ENCODE measurements at regions not wholly inside any gene's neighbourhood (a gene's known extent, or its start where the extent isn't known, plus 50 kb on each side); places are given as distances from the start of the nearest gene placed in this dataset.

DNA sequence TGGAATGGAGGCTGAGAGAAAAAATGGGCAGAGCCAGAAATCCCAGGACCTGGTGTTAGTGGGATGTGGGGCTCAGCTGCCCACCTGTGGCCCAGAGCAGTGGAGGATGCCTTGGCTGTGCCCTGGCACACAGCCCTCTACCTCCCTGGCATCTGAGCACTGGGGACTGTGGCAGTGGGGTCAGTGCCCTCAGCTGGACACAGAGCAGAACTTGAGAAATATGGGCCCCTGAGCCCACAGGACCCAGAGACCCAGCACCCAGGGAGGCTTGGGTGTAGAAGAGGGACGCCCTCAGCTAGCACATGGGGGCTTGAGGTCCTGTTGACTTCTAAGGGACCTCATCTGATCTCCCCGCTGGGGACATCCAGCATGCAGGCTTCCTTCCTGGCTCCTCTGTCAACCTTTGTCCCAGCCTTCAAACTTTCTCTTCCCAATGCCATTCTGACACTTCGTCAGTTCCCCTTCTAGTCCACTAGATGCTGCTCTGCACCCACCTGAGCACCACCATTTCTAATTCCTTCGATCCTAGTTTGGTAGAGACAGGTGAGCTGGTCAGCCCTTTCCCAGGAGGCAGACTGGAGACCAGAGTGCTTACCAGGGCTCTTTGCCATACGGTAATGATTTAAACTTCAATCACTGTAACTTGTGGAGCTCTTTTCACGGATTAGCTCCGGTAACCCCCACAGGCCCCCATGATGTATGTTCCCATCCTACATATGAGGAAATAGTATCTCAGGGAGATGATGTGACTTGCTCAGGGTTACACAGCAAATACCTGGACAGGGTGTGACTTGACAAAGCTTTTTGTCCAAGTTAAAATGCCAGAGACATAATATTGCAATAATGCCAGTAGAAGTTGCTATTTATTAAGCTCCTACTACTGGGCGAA is 143.7 kb downstream of the ASCL4 start:
- H3K9me3 Mint-ChIP-seq, result no peaks in the 10 kb centered on the region
- ATAC-seq (peak; percentile 35), DNase-seq (ENCODE audit: low spot score in 2 of 2) (no peak)
- no peaks in the 10 kb centered on the region for H3K36me3 Mint-ChIP-seq
- no peak overlapping the region for H3K4me3 Mint-ChIP-seq
- H3K27ac Mint-ChIP-seq, result no peak overlapping the region
- H3K4me1 Mint-ChIP-seq, result no peaks in the 10 kb centered on the region

DNA sequence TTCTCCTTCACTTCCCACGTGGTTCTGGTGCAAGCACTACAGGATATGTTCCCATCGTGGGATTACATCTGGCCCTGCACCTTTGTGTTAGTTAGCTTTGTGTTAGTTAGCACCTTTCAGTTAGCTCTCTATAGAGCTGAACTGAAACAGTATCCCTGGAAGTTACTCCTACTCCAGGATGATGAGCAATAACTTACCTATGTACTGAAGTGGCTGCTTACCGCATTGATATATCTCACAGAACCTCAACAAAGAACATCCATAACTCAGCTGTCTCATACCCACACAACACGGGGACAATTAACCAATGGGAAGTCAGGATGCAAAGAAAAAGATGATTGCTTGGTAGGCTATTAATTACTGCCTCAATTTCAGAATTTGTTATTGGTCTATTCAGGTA is 146.6 kb downstream of the ASCL4 start:
- H3K9me3 Mint-ChIP-seq, result no peaks in the 10 kb centered on the region
- ATAC-seq (no peak), DNase-seq (ENCODE audit: low spot score in 2 of 2) (no peak)
- H3K4me3 Mint-ChIP-seq, result no peak overlapping the region
- H3K4me1 Mint-ChIP-seq, result no peaks in the 10 kb centered on the region
- no peak overlapping the region for H3K27ac Mint-ChIP-seq
- H3K36me3 Mint-ChIP-seq, result no peaks in the 10 kb centered on the region

DNA sequence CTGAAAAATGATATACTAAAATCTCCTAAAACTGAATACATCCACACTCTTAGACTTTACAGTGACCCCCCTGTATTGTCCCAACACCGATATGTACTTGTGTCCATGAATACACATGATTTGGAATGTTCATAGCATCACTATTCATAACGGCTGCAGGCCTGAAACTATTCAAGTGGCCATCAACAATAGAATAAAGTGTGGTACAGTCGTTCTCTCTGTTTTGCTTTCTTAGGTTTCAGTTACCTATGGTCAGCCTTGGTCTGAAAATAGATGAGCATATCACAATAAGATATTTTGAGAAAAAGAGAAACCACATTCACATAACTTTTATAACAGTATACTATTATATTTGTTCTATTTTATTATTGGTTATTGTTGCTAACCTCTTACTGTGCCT is 150.6 kb downstream of the ASCL4 start:
- H3K4me3 Mint-ChIP-seq, result no peak overlapping the region
- no peak overlapping the region for H3K27ac Mint-ChIP-seq
- H3K9me3 Mint-ChIP-seq, result no peaks in the 10 kb centered on the region
- H3K4me1 Mint-ChIP-seq, result no peaks in the 10 kb centered on the region
- no peak for DNase-seq (ENCODE audit: low spot score in 2 of 2)
- no peaks in the 10 kb centered on the region for H3K36me3 Mint-ChIP-seq
- no peak for ATAC-seq

DNA sequence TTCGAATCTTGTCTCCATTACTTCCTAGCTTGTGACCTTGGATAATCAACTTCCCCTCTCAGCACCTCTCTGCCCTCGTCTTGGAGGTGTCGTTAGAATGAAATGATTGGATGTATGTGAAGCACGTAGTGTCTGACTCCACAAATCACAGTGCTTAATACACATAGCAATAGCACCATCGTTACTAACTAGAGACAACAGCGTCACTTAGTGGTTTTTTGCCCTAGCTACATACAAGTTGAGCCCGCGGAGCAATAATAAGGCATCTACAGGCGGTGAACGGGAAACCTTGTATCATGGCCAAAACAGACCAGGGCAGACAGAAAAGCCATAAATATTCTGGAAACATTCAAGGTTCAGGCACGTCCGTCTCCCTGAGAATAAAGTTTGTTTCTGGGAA is 154.9 kb downstream of the ASCL4 start:
- ATAC-seq (peak; percentile 37), DNase-seq (ENCODE audit: low spot score in 2 of 2) (no peak)
- H3K36me3 Mint-ChIP-seq, result no peaks in the 10 kb centered on the region
- no peaks in the 10 kb centered on the region for H3K4me1 Mint-ChIP-seq
- H3K4me3 Mint-ChIP-seq, result no peak overlapping the region
- peak overlapping the region; percentile 29 for H3K27ac Mint-ChIP-seq
- no peaks in the 10 kb centered on the region for H3K9me3 Mint-ChIP-seq

DNA sequence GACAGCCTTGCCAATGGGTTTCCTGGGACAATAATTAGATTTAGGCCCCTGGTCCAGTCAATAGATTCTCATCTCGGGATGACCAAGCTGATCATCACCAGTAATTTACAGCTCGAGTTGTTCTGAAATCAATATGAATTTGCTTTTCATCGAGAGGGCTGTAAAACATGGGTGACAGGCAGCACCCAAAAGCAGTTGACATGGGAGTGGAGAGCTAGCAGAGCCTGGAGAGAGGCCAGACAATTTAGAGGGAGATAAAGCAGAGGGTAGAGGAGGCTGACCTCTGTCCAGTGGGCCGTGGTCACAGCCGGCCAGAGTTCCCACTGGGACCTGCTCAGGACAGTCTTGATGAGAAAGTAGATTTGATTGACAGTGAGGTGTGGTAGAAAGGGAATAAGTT is 157.3 kb downstream of the ASCL4 start:
- no peaks in the 10 kb centered on the region for H3K4me1 Mint-ChIP-seq
- DNase-seq (ENCODE audit: low spot score in 2 of 2), result no peak
- H3K4me3 Mint-ChIP-seq, result no peak overlapping the region
- H3K9me3 Mint-ChIP-seq, result no peaks in the 10 kb centered on the region
- H3K36me3 Mint-ChIP-seq, result no peaks in the 10 kb centered on the region
- no peak overlapping the region for H3K27ac Mint-ChIP-seq
- ATAC-seq, result no peak

DNA sequence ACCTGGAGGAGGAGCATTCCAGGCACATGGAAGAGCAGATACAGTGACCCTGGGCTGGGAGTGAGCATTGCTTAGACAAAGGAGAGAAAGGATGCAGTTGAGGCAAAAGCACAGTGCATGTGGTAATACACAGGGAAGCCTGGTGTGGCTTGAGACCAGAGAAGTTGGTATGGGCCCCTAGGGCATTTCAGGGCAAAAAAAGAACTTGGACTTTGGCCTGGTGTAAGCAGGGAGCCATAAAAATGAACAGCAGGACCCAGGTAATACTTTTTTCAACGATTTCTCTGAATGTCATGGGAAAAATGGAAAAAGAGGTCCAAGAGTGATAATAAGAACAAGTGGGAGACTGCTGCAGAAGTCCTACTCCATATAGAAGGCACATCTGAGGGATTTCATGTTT is 163.9 kb downstream of the ASCL4 start:
- Mint-ChIP-seq H3K27ac (no peak overlapping the region), H3K4me1 (no peaks in the 10 kb centered on the region), H3K4me3 (no peak overlapping the region), H3K9me3 (peaks cover 11% of the 10 kb centered on the region), H3K36me3 (no peaks in the 10 kb centered on the region)
- no peak for DNase-seq (ENCODE audit: low spot score in 2 of 2)
- no peak for ATAC-seq

DNA sequence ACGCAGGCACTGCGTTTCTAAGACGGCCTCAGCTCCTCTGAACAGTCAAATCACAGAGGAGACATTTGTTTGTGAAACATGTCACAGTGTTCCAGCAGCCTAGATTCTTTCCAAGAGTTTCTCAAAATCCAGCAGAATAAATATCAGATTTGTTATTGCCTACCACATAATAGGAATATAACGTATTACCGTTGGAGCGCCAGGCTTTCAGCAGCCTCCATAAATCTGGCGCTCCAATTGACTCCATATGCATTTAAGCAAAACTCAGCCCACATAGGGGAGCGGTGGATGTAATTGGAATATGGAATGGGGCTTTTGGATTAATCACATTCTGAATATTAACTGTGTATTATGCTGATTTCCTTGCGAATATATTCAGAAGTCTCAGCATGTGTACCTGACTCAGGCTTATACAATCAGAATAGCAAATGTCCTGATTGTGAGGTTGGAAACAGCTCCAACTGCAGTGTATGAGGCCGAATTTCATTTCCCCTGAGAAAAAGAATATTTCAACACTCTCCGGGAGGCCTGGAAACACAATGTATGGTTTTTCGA is 174.0 kb downstream of the ASCL4 start:
- no peak overlapping the region for H3K4me3 Mint-ChIP-seq
- H3K9me3 Mint-ChIP-seq, result peaks cover under 1% of the 10 kb centered on the region
- DNase-seq (ENCODE audit: low spot score in 2 of 2) (no peak), ATAC-seq (no peak)
- no peaks in the 10 kb centered on the region for H3K36me3 Mint-ChIP-seq
- H3K4me1 Mint-ChIP-seq, result no peaks in the 10 kb centered on the region
- no peak overlapping the region for H3K27ac Mint-ChIP-seq

DNA sequence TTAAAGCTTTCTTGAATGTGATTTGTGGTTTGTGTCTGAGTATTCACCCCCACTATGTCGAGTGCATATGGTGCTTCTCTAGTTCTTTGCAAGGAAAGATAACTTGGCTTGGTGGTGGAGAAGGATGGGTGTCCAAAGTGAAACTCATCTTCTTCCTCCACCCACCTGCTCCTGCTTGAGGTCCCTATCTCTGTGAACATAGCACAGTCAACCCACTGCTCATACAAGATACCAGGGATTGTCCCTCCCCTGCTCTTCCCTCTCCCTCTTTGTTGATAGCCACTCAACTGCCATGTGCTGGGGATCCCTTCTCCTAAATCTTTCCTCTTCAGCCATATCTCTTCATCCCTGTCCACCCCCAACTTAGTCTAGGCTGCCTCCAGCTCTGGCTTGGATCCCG is 176.5 kb downstream of the ASCL4 start:
- no peaks in the 10 kb centered on the region for H3K9me3 Mint-ChIP-seq
- ATAC-seq (no peak), DNase-seq (ENCODE audit: low spot score in 2 of 2) (no peak)
- no peaks in the 10 kb centered on the region for H3K36me3 Mint-ChIP-seq
- H3K4me1 Mint-ChIP-seq, result no peaks in the 10 kb centered on the region
- H3K4me3 Mint-ChIP-seq, result no peak overlapping the region
- no peak overlapping the region for H3K27ac Mint-ChIP-seq

DNA sequence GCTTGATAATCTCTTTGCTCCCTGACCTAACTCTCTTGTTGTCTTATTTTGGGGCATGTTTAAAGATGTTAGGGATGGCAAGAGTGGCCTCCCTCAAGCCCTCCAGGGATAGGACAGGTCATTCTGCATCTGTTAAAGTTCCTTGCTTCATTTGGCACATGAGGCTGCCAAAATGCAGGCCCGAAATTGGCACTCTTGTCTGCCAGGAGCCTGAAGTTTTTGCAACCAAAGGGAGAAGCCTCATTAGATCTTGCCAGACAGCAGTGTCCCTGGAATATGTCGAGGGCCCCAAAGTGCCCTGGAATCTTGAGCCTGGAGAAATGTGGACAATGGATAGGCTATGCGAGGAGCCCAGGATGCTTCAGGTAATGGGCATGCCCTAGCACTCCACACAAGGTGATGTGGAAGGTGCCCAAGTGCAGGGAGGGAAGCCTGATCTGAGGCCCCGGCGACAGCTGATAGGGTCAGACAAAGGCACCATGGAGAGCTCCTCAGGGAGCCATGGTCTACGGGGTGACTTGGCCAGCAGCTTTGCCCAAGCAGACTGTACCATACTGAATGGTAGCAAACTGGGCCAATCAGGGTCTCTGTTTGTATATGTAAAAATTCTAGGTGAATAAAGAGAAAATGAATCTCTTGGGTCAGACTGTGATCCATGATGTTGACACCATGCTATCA is 173.0 kb upstream of the WSCD2 start:
- Mint-ChIP-seq H3K27ac (no peak overlapping the region), H3K4me3 (no peak overlapping the region), H3K36me3 (no peaks in the 10 kb centered on the region), H3K9me3 (no peaks in the 10 kb centered on the region), H3K4me1 (no peaks in the 10 kb centered on the region)
- DNase-seq (ENCODE audit: low spot score in 2 of 2) (no peak), ATAC-seq (no peak)

DNA sequence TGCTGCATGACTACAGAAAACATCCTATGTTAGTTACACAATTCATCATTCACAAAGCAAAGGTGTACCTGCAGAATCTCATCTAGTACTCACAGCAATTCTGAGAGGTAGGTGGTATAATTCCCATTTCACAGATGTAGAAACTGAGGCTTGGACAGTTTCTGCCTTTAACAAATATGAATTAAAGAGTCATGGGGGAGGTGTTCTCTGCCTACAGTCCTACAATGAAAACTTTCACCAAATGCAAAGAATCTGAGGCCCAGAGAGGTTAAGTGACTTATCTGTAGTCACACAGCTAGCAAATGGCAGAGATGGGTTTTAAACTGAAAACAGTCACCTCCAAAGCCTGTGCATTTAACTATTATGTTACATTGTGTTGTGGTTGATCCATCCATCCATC is 171.6 kb upstream of the WSCD2 start:
- Mint-ChIP-seq H3K27ac (no peak overlapping the region), H3K4me3 (no peak overlapping the region)

DNA sequence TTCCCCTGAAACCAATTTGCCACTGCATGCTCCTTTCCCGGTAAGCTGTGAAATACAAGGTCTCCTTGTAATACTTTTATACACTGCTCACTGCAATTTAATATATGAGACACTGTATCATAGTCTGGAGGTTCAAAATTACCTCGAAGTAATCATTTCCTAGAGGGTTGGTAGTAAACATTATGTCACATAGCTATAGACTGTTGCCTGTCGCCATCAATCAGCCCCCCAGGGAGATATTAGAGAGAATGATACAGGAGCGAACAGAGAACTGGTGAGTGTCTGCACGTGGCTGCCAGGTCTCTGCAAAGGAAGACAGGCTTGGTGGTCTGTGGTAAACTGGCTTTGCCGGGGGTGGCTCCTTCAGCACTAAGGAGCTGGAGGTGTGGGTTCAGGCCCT is 165.5 kb upstream of the WSCD2 start:
- Mint-ChIP-seq H3K27ac (no peak overlapping the region), H3K4me1 (no peaks in the 10 kb centered on the region), H3K9me3 (no peaks in the 10 kb centered on the region), H3K4me3 (no peak overlapping the region), H3K36me3 (no peaks in the 10 kb centered on the region)
- ATAC-seq (no peak), DNase-seq (ENCODE audit: low spot score in 2 of 2) (no peak)

More for the DNA sequence above, 171.6 kb upstream of the WSCD2 start:
- Mint-ChIP-seq H3K36me3 (no peaks in the 10 kb centered on the region), H3K9me3 (no peaks in the 10 kb centered on the region), H3K4me1 (no peaks in the 10 kb centered on the region)
- ATAC-seq, result no peak
- DNase-seq (ENCODE audit: low spot score in 2 of 2), result no peak

DNA sequence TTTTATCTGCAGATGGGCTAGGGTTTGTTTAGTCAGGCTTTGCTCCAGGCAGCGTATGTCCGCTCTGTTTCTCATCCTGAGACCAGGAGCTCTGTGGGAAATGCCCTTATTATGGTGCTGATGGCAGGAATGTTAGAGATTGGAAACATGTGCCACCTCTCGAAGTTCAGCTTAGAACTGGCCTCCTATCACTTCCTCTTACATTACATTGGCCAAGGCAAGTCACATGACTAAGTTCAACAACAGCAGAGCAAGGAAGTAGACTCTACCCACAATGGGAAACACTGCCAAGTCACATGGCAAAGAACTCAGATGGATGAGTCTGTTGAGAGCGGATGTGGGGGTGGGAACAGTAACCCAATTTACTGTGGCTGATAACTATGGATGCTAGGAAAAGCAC is 161.9 kb upstream of the WSCD2 start:
- DNase-seq (ENCODE audit: low spot score in 2 of 2) (no peak), ATAC-seq (no peak)
- Mint-ChIP-seq H3K4me3 (no peak overlapping the region), H3K4me1 (no peaks in the 10 kb centered on the region), H3K27ac (no peak overlapping the region), H3K36me3 (no peaks in the 10 kb centered on the region), H3K9me3 (no peaks in the 10 kb centered on the region)

DNA sequence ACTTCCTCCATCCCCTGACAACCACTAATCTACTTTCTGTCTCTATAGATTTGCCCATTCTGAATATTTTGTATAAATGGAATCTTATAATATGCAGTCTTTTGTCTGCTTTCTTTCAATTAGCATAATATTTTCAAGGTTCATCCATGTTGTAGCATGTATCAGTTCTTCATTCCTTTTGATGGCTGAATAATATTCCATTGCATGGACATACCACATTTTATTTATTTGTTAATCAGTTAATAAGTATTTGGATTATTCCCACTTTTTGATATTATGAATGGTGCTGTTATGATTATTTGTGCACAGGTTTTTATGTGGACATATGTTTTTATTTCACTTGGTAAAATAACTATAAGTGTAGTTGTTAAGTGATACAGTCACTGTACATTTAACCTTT is 155.1 kb upstream of the WSCD2 start:
- Mint-ChIP-seq H3K9me3 (peaks cover 3% of the 10 kb centered on the region), H3K36me3 (no peaks in the 10 kb centered on the region), H3K4me1 (no peaks in the 10 kb centered on the region), H3K4me3 (no peak overlapping the region), H3K27ac (no peak overlapping the region)
- ATAC-seq, result no peak
- DNase-seq (ENCODE audit: low spot score in 2 of 2), result no peak

DNA sequence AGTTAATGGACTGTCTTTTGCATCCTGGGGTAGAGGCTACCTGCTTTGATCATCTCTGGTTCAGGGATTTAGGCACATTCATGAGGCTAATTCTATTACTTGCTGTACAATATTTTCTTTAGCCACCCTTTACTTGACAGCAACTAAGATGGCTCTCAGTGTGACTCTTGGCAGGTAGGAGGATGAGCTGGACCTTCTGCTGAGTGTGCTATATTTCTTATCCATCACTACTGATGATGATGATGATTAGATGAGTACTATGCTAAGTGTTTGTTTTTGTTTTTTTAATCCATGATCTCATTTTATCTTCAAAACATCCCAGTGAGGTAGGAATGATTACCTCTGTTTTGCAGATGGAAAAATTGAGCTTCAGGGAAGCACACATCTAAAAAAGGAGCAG is 152.8 kb upstream of the WSCD2 start:
- Mint-ChIP-seq H3K4me1 (no peaks in the 10 kb centered on the region), H3K4me3 (no peak overlapping the region), H3K36me3 (no peaks in the 10 kb centered on the region), H3K27ac (no peak overlapping the region), H3K9me3 (peaks cover 3% of the 10 kb centered on the region)
- DNase-seq (ENCODE audit: low spot score in 2 of 2), result no peak
- ATAC-seq, result no peak

DNA sequence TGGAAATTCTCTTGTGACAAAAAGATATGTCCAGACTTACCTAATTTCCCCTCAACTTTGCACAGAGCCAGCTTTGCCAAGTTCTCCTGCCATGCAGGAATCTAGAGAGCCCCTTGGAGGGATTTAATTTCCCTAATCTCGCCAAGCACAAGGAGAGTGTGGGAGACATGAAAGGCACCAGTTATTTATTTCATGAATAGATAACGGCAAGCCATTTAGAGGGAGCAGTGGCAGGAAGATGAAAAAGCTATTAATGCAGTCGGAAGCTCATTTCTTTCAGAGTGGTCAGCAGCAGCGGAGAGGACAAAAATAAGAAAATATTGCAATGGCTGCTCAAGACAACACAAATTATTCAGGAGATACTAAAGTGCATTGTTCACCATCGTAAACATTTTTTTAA is 150.9 kb upstream of the WSCD2 start:
- Mint-ChIP-seq H3K36me3 (no peaks in the 10 kb centered on the region), H3K4me3 (no peak overlapping the region), H3K27ac (no peak overlapping the region), H3K9me3 (peaks cover 3% of the 10 kb centered on the region), H3K4me1 (no peaks in the 10 kb centered on the region)
- DNase-seq (ENCODE audit: low spot score in 2 of 2) (no peak), ATAC-seq (no peak)

DNA sequence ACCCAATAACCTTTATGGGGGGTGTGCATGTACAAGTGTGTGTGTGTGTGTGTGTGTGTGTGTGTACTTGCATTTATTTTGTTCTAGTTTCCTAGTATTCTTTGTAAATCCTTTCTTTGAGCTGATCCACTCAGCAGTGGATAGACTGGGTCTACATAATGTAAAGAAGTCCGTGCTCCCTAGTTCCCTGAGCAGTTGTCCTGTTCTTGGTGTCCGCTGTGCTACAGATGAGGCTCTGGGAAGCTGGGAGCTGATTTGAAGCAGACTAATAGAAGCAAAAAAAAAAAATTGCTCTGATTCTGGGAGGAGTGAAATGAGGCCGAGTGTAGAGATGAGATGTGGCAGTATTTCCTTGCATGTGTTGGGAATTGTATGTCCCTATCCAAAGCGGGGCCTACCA is 150.4 kb upstream of the WSCD2 start:
- H3K9me3 Mint-ChIP-seq, result peaks cover 3% of the 10 kb centered on the region
- H3K27ac Mint-ChIP-seq, result no peak overlapping the region
- no peak for ATAC-seq
- H3K4me1 Mint-ChIP-seq, result no peaks in the 10 kb centered on the region
- no peak for DNase-seq (ENCODE audit: low spot score in 2 of 2)
- no peaks in the 10 kb centered on the region for H3K36me3 Mint-ChIP-seq
- H3K4me3 Mint-ChIP-seq, result no peak overlapping the region

All from stimulated activated effector memory CD8-positive, alpha-beta T cell treated with anti-CD3 and anti-CD28 coated beads, Interleukin-12 subunit alpha, Interleukin-12 subunit beta, amount 100 ng/mL, for 72 hours (primary cell).